Right lung (tissue), 2 donors: ENCODE measurements at regions not wholly inside any gene's neighbourhood (a gene's known extent, or its start where the extent isn't known, plus 50 kb on each side); places are given as distances from the start of the nearest gene placed in this dataset.

Experiments used
- DNase-seq, 2 donors: peaks; one replicate each; pipeline ENCODE4 v3.0.0-alpha.2; 2013

DNA sequence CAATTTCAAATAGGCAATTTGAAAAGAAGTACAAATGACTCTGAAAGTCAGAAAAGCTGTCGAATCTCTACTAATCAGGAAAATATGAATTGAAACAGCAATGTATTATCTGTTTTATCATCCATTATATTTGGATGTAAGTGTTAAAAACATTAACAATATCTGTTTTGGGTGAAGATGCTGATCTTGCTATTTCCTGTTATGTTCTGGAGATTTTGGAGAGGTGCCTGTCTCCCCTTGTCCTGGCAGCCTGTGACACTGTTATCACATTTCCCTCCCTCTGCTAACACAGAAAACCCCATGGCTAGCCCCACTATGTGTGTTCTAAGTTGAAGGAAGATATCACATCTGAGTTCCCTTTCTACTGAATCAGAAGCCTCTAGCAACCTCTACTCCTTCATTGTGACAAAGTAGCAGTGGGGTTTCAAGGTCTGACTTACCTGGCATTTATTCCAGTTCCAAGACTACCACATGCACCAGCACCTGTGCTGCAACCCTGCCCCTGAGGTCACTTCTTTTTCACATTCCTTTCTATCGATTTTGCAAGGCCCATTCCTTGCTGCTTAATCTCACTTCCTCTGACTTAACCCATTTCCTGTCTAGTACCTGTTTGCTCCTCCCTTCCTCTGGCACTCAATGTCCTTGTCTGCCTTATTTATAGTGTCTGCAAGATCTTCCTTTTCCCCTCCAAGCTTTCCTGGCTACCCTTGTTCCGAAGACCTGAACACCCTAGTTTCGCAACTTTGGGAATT is 95.5 kb upstream of the COL8A1 start:
- no peak for DNase-seq

DNA sequence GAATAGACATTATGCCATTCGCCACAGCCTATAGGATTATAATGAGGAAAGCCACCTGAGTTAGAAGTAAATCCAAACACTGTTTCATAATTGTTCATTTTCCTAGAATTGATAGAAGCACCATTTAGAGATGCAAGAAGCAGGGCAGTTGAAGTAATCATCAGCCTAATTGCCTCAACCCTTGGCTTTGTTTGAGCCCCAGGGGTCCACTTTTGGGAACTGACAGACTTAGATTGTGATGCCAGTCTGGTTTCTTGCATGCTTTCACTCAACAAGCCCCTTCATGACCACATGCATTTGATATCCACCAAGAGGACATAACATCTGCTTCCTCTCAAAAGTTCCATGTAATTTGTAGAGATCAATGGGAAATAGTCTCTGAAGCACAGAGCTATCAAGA is 97.2 kb upstream of the COL8A1 start:
- DNase-seq: no peak

DNA sequence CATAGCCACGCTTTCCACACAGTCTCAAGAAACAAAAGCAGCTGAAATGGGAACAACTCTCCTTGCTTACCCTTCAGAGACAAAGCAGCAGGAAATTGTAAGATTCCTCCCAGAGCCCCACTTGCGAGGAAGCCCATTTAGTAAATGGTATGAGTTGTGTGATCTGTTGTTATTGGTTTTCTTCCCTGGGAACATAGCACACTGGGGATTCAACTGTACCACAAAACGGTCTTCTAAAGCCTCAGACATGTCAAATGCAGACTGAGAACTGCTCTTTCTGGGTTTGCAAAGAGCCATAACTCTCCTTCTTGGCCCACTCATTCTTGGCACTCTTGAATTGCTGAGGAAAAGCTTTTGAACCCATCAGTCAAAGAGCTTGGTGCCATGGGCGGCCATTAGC is 101.0 kb upstream of the COL8A1 start:
- DNase-seq: no peak

DNA sequence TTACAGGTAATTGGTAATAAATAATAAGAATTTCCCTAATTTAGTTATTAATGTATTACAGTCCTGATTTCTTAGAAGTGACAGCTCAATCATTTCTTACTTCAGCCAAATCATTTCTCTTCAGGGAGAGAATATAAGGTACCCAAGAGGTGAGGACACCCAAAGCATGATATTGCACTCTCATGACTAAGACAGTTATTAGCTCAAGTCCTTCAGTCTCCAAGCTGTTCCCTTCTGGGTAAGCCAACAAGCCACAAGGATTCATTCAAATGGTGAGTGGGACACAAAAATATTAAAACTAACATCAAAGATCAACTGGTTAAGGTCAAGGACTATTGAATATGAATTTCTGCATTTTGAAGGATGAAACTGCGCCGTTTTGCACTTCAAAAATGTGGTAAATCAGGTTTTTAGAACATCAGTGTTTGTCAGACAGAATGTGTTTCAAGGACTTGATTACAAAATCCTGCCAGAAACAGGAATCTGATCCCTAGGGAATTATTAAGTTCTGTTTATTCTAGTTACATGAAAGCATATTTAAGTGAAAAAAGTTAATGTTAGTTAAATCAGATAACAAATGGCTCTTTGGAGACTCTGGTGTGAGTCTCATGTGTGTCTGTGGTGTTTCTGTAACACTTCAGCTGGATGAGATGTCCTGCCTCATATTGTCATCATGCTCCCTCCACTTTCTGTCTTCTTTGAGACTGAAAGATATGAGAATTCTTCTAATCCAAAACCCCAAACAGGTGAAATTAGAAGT is 101.7 kb upstream of the COL8A1 start:
- DNase-seq: no peak

DNA sequence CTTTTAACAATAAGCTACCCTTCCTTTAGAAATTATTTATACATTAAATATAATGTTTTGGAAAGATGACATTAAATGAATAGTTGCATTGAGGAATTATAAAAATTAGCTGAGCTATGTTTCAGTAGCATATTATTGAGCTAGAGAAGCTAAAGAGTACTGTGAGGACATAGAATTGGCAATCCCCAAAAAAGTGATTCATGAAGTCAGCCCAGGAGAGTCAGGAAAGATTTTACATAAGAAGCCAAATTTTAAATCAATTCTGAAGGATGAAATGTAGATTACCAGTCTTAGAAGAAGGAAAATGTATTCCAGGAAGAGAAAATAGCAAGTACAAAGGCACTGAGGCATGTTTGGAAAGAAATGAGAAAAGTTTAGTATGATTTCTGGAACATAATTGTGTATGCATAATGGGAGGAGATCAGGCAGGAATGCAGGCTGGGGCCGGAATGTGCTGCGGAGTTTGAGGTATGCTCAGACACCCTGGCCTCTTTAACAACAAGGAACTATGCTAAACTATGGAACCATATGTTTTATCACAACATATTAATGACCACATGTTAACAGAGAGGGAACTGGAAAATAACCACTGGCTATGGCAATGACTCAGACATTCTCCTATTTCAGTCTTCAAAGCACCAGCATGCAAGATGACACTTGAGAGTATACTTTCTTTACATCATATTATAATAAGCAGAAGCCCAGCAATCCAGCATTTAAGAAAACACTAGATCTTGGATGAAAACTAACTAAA is 103.3 kb upstream of the COL8A1 start:
- DNase-seq: no peak

DNA sequence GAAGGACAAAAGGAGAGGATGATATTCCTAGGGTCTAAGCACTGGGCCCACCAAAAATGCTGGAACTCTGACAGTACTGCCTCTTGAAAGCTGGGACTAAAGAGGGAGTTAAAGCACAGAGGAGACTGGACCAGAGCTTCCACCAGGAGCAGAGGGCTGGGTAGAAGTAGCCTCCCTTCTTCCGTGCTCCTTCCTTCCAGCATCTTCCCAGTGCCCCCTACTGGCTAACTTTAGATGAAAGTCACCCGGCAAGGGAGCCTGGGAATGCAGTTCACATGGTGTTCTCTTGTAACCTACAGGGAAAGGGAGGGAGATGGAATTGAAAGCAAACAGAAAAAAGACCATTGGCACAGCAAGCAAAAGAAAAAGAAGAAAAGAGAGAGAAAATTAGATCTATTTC is 106.1 kb upstream of the COL8A1 start:
- DNase-seq: no peak

DNA sequence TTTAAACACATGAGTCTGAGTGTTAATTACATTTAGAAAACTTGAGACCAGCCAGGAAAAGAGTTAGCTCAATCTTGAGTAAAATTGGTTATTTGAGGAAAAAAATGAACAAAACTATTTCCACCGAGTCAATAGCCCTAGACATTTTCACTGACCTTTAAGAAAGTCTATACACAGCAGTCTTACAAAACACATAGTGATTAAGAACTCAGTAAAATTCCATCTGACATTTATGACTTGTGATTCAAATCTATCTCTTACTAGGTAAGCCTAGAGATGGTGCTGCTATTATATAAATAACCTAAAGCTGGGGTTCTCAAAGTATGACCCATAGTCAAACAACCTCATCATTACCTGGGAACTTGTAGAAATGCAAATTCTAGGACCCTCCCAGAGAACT is 109.1 kb upstream of the COL8A1 start:
- DNase-seq: no peak

DNA sequence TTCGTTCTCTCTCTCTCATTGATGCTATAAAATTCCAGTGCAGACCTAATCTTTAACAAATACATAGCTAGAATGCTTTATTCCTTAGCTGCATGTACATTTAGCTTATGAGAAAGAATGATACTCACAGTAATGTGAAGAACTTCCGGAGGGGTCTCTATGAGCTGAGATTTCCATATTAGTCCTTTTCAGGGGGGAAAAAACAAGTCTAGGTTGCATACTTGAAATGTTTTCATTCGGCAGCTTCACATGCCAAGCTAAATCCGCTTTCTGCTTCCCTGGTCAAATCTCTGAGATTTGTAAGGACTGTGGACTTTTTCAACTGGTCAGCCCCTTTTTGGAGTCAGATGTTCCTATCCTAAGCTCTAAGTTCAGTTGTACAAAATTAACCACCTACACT is 111.5 kb upstream of the COL8A1 start:
- DNase-seq: no peak

DNA sequence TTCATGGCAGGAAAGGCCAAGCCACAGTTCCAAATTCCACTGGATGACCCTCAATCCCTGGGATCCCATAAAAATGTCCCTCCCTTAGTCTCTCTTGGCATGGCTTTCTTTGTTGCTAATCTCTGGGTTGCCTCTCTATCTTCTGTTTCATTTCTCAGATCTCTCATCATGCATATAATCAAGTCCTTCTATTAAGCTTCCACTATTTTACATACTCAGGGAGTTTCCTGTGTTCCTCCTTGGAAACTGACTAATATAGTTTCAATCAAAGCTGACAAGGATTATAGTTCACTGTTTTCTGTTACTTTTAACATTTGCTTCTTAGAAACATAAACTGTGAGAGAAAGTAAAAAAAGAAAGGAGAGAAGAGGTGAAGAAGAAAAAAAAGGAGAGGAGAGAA is 113.8 kb upstream of the COL8A1 start:
- DNase-seq: no peak

DNA sequence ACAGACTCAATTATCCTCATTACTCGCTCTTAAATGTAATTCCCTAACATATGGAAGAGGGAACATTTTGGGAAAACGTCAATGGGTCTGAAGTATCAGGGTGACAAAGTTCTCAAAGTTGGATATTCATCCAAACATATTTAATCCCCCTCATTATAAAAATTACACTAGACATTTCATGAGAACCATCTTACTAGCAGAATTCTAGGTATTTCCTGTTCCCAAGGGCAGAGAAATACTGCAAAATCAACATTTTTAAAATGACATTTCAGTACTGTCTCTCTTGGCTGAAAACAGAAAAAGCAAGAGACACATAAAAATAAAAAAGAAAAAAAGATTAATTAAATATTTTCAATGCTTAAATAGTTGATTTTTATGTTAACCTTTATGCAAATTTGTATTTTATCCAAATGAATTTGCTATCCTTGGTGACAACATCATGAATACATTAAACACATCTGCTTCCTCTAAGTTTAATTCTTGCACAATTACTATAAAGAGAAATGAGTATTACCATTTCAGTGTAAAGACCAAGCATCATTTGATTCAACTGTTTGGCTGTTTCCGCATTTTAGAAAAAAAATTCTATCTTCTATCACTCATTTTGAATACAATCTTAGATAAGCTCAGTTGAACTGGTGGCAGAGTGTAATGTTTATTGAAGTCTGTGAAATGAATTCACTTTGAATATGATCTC is 114.8 kb upstream of the COL8A1 start:
- DNase-seq: no peak

DNA sequence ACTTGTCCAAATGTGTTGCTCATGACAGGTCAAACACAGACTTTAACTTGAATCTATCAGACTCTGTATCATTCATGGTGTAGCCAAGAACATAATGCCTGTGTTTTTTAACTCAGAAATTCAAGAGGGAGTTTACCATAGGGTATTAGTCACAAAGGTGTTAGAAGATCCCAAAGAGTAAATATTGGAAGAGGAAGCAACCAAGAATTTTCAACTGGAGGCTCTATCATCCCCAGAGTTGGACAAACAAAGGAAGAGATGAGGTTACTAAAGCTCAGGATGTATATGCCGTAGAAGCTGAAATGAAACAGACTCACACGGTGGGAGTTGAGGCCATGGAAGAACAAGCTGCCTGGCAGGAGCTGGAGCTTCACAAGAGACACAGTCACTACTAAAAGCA is 116.2 kb upstream of the COL8A1 start:
- DNase-seq: no peak

DNA sequence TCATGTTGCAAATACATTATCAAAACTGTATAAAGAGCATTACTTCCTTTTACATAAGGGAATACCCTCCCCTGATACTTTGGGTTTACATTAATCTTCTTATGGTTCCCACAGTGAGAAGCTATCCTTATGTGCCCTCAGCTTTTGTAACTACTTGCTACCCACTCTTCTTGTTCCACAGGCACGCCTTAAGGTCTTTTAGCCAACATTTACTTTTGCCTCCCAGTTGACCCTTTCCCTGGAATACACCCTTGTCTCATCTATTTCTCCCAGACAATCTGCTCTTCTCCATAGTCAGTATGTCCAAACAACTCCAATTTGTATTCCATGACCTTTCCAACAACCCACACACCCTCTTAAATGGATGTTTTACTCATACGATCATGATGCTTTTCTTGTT is 116.8 kb upstream of the COL8A1 start:
- DNase-seq: no peak

DNA sequence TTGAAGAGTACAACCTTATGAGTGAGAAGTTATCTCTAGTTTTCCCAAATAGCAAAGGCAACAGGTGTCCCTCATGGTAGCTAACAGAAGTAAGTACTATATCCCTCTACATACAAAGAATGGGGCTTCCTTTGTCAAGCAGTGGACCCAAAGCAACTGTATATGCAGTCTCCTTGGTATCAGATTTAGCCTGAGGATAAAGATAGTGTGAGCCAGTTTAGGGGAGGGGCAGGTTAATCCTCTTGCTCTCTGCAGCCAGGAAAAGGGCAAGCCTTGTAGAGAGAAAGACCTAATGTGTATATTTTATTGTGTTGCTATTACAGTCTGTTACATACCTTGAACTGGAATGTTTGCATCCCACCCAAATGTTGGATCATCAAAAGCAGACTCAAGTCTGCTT is 117.9 kb upstream of the COL8A1 start:
- no peak for DNase-seq

DNA sequence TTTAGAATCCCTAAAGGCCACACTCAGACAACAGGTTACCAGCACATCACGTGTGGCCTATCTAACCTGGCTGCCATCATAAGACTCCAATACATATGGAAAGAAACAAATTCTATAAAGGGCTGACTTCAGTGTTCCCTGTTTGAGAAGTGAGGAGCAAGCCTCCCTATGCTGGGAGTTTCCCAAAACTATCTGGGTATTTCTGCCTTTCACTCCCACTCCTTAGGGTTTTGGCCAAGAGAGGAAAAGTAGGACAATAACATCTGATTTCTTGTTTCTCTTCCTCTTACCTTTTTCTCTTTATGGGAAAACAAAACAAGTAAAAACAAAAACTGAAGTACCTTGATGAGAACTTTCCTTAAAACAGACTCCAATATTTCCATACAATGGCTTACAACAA is 121.5 kb upstream of the COL8A1 start:
- DNase-seq: no peak

DNA sequence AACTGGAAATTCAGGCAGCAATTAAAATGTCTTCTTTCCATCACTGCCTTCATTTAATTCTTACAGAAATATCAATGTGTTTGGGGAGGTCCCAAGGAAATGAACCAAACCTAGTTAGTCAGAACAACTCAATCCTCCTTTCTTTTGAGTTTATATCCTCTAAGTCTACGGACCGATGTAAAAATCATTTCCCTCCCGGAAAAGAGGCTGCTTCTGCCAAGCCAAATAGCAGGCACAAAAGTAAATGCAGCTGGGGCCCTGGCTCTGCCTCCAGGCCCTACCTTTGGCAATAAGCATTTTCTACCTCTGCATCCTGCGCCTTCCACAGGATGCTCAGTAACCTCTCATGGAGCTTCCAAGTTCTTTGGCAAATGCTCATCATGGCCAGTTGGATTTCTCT is 122.5 kb upstream of the COL8A1 start:
- no peak for DNase-seq

DNA sequence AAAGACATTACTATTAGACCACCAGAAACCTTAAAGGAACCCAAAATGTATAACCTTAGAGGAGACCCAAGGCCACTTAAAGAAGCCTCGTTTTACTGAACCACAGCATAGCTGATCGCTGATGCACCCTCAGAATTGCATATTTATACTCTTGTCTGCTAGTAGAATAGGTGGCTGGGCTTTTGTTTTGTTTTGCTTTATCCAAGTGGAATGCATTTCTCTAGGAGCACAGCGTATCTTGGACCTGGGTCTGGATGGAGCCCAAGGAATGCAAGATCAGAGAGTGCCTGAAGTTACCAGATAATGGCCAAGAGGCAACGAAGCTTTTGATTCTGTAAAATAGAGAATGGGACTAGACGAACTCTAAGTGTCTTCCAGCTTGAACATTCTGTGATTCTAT is 129.2 kb upstream of the COL8A1 start:
- no peak for DNase-seq

DNA sequence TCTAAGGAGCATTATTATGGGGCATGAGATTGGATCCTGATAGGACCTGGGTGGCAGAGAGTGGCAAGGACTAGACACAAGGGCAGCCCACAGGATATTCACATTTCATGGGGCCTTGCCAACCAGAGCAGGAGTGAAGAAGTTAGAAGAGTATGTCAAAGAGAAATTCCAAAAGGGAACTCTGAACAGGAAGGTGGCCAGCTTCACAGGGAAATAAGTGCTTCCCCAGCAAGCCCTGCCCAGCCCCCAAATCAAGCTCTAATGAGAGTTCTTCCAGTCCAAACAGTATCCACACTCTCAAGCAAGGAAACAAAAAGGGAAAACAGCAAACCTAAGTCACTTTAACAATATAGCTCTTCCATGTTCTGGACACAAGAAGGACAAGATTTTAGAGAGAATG is 130.2 kb upstream of the COL8A1 start:
- DNase-seq: no peak

DNA sequence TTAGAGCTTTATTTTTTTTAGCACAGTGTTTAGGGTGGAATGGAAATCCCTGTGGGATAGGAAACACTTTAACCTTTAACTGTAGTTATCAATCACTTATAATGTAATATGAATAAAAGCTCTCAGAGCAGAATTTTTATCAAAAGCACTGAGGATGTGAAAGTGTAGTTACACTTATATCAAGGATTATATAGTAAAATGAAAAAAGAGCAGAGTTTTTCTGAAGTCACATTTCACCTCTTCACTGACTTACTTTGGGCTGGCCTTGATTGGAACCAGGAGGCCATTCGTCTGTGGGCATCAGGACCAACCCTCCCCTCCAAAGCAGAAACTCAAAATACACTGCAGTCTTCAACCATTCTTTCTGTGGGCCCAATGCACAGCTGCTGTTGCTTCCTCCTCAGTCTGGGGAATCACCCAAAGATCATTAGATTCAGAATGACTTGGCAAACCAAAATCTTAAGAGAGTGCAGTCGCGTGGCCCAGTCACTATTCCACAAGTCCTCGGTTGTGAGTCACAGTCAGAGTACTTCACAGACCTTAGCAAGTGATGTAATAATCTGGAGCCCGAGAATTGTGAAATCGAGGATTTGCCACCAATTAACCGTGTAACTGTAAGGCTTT is 132.6 kb upstream of the COL8A1 start:
- DNase-seq: no peak

DNA sequence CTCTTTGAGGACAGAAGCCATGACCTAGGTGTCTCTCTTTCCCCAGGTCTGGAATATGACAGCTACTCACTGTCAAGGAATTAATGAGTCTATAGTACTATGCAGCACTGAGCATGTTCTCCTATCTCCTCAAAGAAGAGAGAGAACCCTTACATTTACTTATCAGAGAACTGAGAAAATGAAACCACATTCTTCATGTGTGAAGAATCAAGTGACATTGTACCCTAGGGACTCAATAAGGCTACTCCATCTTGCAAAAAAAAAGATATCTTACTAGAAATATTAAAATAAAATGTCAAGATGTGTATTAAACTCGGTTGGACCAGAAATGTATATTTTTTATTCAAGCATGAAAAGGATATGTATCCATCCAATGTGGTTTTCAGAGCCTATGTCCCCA is 133.2 kb upstream of the COL8A1 start:
- no peak for DNase-seq

DNA sequence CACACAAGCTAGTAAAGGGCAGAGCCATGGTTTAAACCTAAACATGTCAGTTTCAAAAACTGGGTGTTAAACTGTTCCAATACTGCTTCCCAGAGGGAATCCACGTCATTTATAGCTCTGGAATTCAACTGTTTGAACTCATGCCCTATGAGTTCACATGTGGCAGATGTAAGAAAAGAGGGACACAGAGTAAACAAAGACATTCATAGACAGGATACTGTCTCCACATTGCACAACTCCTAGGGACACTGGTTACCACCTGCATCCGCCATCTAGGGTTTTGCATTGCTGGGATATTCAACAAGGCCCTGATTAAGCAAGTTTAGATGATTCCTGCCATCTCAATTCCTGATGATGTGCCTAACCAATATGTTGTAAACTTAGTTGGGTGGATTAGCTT is 134.1 kb upstream of the COL8A1 start:
- no peak for DNase-seq

DNA sequence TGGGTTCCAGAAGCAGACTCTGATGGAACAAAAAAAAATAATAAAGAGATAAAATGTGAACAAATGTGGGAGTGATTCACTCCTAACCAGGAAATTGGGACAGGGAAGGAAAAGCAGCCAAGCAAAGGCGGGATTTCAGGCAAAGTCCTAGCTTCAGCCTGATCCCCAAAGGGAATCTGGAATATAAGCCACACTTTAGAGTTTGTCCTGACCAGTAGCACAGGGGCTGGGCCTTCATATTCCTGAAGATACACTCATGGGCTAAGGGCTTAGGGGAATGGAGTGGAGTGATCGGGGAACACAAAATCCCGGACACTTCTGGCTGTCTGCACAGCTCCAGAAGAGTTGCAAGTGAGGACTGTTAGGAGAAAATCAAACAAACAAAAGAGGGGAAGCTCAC is 135.0 kb upstream of the COL8A1 start:
- DNase-seq: no peak

DNA sequence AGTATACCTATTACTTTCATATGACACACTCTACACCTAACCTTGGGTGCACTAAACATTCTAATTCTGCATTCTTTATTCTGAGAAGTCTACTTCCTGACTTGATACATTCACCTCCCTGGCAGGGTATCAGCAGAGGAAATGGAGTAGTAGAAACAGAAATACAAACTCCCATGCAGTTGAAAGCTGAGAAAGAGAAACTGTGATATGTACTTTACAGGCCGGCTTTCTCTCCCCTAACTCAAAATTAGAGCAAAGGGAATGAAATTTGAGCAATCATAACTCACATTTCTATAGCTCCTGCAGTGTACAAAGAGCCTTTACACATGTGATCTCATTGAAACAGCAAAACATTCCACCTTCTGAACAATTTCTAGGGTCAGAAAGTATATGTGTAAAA is 135.5 kb upstream of the COL8A1 start:
- no peak for DNase-seq
